ENCODE measurements at regions not wholly inside any gene's neighbourhood (a gene's known extent, or its start where the extent isn't known, plus 50 kb on each side); places are given as distances from the start of the nearest gene placed in this dataset.

- Histone ChIP-seq H3K36me3 (no peaks in the 10 kb centered on the region), H3K9me3 (peaks cover 0 to 22% (median 10%) of the 10 kb centered on the region in 8 donors), H3K4me3 (no peak overlapping the region), H3K27me3 (replicated peaks in 1 of 7) (no peaks in the 10 kb centered on the region), H3K27ac (no peak overlapping the region), H3K4me1 (no peaks in the 10 kb centered on the region)
- TF ChIP-seq CTCF (IDR thresholded peaks at IDR 0.05 in 8 of 11, conservative IDR thresholded peaks at IDR 0.05 in 3 of 11), result no peak
- no peak for TF ChIP-seq POLR2A (IDR thresholded peaks at IDR 0.05)
- TF ChIP-seq POLR2AphosphoS5 (IDR thresholded peaks at IDR 0.05), result no peak
- intact Hi-C loops (cut with DNase I; ENCODE audit: low total_unique reads), result no loop called here
- no peak for DNase-seq
- 79 to 85% (median 82%) methylated on average over 7 of the region's 7 CpGs for WGBS, 5 donors
Observed at GRCh38 chr9:87179553-87180340, 232.4 kb upstream of the GAS1 start.

GRCh38 chr9:87180361-87180760 is 233.1 kb upstream of the GAS1 start:
- Histone ChIP-seq H3K27ac (no peak overlapping the region), H3K4me1 (no peaks in the 10 kb centered on the region), H3K9me3 (peaks cover 0 to 22% (median 10%) of the 10 kb centered on the region in 8 donors), H3K27me3 (replicated peaks in 1 of 7) (no peaks in the 10 kb centered on the region), H3K36me3 (no peaks in the 10 kb centered on the region), H3K4me3 (no peak overlapping the region)
- DNase-seq, result no peak
- 62 to 74% (median 66%) methylated on average over 5 of the region's 5 CpGs for WGBS, 5 donors
- intact Hi-C loops (cut with DNase I; ENCODE audit: low total_unique reads), result no loop called here
- no peak for TF ChIP-seq POLR2AphosphoS5 (IDR thresholded peaks at IDR 0.05)
- no peak for TF ChIP-seq POLR2A (IDR thresholded peaks at IDR 0.05)
- no peak for TF ChIP-seq CTCF (IDR thresholded peaks at IDR 0.05 in 8 of 11, conservative IDR thresholded peaks at IDR 0.05 in 3 of 11)

- Histone ChIP-seq H3K4me1 (no peaks in the 10 kb centered on the region), H3K27me3 (replicated peaks in 1 of 7) (no peaks in the 10 kb centered on the region), H3K4me3 (no peak overlapping the region), H3K36me3 (no peaks in the 10 kb centered on the region), H3K27ac (no peak overlapping the region), H3K9me3 (peaks cover 0 to 22% (median 10%) of the 10 kb centered on the region in 8 donors)
- DNase-seq, result no peak
- 84 to 100% (median 87%) methylated on average over 2 of the region's 2 CpGs for WGBS, 5 donors
- intact Hi-C loops (cut with DNase I; ENCODE audit: low total_unique reads), result no loop called here
- no peak for TF ChIP-seq POLR2A (IDR thresholded peaks at IDR 0.05)
Observed at GRCh38 chr9:87180841-87181240, 233.5 kb upstream of the GAS1 start.

GRCh38 chr9:87181670-87182069 is 234.4 kb upstream of the GAS1 start:
- WGBS, 5 donors, result 54 to 75% (median 67%) methylated on average over 1 of the region's 1 CpG
- Histone ChIP-seq H3K4me1 (no peaks in the 10 kb centered on the region), H3K36me3 (no peaks in the 10 kb centered on the region), H3K9me3 (peaks cover 0 to 22% (median 10%) of the 10 kb centered on the region in 8 donors), H3K27me3 (replicated peaks in 1 of 7) (no peaks in the 10 kb centered on the region), H3K4me3 (no peak overlapping the region), H3K27ac (no peak overlapping the region)
- TF ChIP-seq POLR2A (IDR thresholded peaks at IDR 0.05) (no peak), CTCF (IDR thresholded peaks at IDR 0.05 in 8 of 11, conservative IDR thresholded peaks at IDR 0.05 in 3 of 11) (no peak), POLR2AphosphoS5 (IDR thresholded peaks at IDR 0.05) (no peak)
- DNase-seq, result no peak
- intact Hi-C loops (cut with DNase I; ENCODE audit: low total_unique reads), result no loop called here
